SU-DHL-6 (cell line): ENCODE measurements at regions not wholly inside any gene's neighbourhood (a gene's known extent, or its start where the extent isn't known, plus 50 kb on each side); places are given as distances from the start of the nearest gene placed in this dataset.

Experiments used
- EZH2phosphoT487 ChIP-seq: fragments of 200-600 bp; sonication (generic), shearing (Covaris generic); conservative IDR thresholded peaks from 2 replicates; pipeline ENCODE4 v1.6.1; 2018; ENCODE audit warnings: mild to moderate bottlenecking, antibody characterized with exemption, low read length, moderate library complexity, mixed read lengths
- TF ChIP-seq, protein P1 (sequence below): fragments of 200-600 bp; sonication (generic); IDR thresholded peaks from one replicate; pipeline ENCODE4 v1.5.1; 2017; ENCODE audit warnings: antibody characterized with exemption, mild to moderate bottlenecking, low read length, moderate library complexity; ENCODE audit not compliant: insufficient read depth, poor library complexity, severe bottlenecking

DNA sequence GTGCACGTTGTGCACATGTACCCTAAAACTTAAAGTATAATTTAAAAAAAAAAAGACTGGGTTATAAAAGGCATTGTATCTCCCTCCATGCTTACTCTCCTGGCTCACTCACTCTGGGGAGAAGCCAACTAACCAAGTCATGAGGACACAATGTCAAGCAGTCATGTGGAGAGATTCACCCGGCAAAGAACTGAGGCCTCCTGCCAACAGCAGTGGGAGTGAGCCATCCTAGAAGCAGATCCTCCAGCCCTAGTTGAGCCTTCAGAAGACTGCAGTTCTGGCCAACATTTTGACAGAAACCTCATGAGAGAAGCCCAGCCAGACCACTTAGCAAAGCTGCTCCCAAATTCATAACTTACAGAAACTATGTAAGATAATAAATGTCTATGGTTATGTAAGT lies 521.7 kb upstream of the FZD8 start:
- no peak for TF ChIP-seq EZH2phosphoT487
- TF ChIP-seq, protein P1, sequence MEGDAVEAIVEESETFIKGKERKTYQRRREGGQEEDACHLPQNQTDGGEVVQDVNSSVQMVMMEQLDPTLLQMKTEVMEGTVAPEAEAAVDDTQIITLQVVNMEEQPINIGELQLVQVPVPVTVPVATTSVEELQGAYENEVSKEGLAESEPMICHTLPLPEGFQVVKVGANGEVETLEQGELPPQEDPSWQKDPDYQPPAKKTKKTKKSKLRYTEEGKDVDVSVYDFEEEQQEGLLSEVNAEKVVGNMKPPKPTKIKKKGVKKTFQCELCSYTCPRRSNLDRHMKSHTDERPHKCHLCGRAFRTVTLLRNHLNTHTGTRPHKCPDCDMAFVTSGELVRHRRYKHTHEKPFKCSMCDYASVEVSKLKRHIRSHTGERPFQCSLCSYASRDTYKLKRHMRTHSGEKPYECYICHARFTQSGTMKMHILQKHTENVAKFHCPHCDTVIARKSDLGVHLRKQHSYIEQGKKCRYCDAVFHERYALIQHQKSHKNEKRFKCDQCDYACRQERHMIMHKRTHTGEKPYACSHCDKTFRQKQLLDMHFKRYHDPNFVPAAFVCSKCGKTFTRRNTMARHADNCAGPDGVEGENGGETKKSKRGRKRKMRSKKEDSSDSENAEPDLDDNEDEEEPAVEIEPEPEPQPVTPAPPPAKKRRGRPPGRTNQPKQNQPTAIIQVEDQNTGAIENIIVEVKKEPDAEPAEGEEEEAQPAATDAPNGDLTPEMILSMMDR: no peak
